Mesenchymal stem cell (in vitro differentiated cells and primary cell): ENCODE measurements at regions not wholly inside any gene's neighbourhood (a gene's known extent, or its start where the extent isn't known, plus 50 kb on each side); places are given as distances from the start of the nearest gene placed in this dataset.

Experiments
- DNase-seq: peaks from one replicate; pipeline ENCODE4 v3.0.0-alpha.2; 2013
- H2AFZ ChIP-seq: one replicate; pipeline ENCODE4 v1.6.1; 2013; ENCODE audit warnings: low read depth, mild to moderate bottlenecking, control low read depth, inconsistent platforms, low read length, moderate library complexity
- H2AK5ac ChIP-seq: 2 replicates; pipeline ENCODE4 v1.6.1; 2013; ENCODE audit warnings: low read length, moderate library complexity, mild to moderate bottlenecking, inconsistent platforms; ENCODE audit not compliant: severe bottlenecking
- H2BK120ac ChIP-seq: one replicate; pipeline ENCODE4 v1.6.1; 2013; ENCODE audit warnings: low read depth, mild to moderate bottlenecking, inconsistent platforms, low read length, moderate library complexity
- H2BK12ac ChIP-seq, 2 experiments: one replicate each; pipeline ENCODE4 v1.6.1; 2013; ENCODE audit warnings: inconsistent platforms in 2 of 2, low read length in 2 of 2, mild to moderate bottlenecking in 2 of 2, moderate library complexity in 2 of 2, control low read depth in 1 of 2
- H2BK15ac ChIP-seq: one replicate; pipeline ENCODE4 v1.6.1; 2013; ENCODE audit warnings: mild to moderate bottlenecking, low read depth, inconsistent platforms; ENCODE audit not compliant: poor library complexity, severe bottlenecking
- H2BK5ac ChIP-seq: 2 replicates; pipeline ENCODE4 v1.6.1; 2013; ENCODE audit warnings: low read depth, mild to moderate bottlenecking, low read length, control low read depth, inconsistent platforms; ENCODE audit not compliant: poor library complexity, severe bottlenecking
- H3K14ac ChIP-seq, 2 experiments: one replicate each; pipeline ENCODE4 v1.6.1; 2013; ENCODE audit warnings: inconsistent platforms in 2 of 2, low read length in 2 of 2, control low read depth in 1 of 2, mild to moderate bottlenecking in 1 of 2, moderate library complexity in 1 of 2
- H3K18ac ChIP-seq, 2 experiments: one replicate each; pipeline ENCODE4 v1.6.1; 2013; ENCODE audit warnings: inconsistent platforms in 2 of 2, low read length in 2 of 2, control low read depth in 1 of 2, low read depth in 1 of 2, mild to moderate bottlenecking in 1 of 2
- H3K23ac ChIP-seq, 2 experiments: one replicate each; pipeline ENCODE4 v1.6.1; 2013; ENCODE audit warnings: inconsistent platforms in 2 of 2, low read length in 2 of 2, mild to moderate bottlenecking in 2 of 2, moderate library complexity in 2 of 2, control low read depth in 1 of 2
- H3K27ac ChIP-seq: 2 replicates; pipeline ENCODE4 v1.5.1; 2013; ENCODE audit warnings: mild to moderate bottlenecking, moderate library complexity, low read length, control low read depth, inconsistent platforms; ENCODE audit not compliant: poor library complexity, severe bottlenecking
- H3K27me3 ChIP-seq, 2 experiments: 2 replicates each; pipeline versions ENCODE4 v1.6.1 to v1.7.0; 2013; ENCODE audit warnings: low read length in 2 of 2, mild to moderate bottlenecking in 2 of 2, moderate library complexity in 2 of 2, control low read depth in 1 of 2, inconsistent platforms in 1 of 2; ENCODE audit not compliant: control insufficient read depth in 1 of 2, insufficient read depth in 1 of 2
- H3K36me3 ChIP-seq, 2 experiments: 2 replicates each; pipeline versions ENCODE4 v1.6.1 to v1.7.0; 2013; ENCODE audit warnings: low read length in 2 of 2, control low read depth in 1 of 2, inconsistent platforms in 1 of 2, low read depth in 1 of 2, mild to moderate bottlenecking in 1 of 2; ENCODE audit not compliant: insufficient read depth in 2 of 2, control insufficient read depth in 1 of 2
- H3K4ac ChIP-seq, 2 experiments: one replicate each; pipeline ENCODE4 v1.6.1; 2013; ENCODE audit warnings: inconsistent platforms in 2 of 2, low read length in 2 of 2, mild to moderate bottlenecking in 2 of 2, moderate library complexity in 2 of 2, control low read depth in 1 of 2, low read depth in 1 of 2
- H3K4me1 ChIP-seq: 2 replicates; pipeline ENCODE4 v1.6.1; 2013; ENCODE audit warnings: low read depth, low read length, control low read depth; ENCODE audit not compliant: control insufficient read depth, insufficient read depth
- H3K4me2 ChIP-seq: 2 replicates; pipeline ENCODE4 v1.6.1; 2013; ENCODE audit warnings: low read length, mild to moderate bottlenecking, inconsistent platforms; ENCODE audit not compliant: poor library complexity, severe bottlenecking
- H3K4me3 ChIP-seq, 2 experiments: 2 replicates each; pipeline versions ENCODE4 v1.5.1 to v1.7.0; 2013; ENCODE audit warnings: low read length in 2 of 2, mild to moderate bottlenecking in 2 of 2, control low read depth in 1 of 2, low read depth in 1 of 2; ENCODE audit not compliant: insufficient read depth in 1 of 2
- H3K79me1 ChIP-seq: replicated peaks from 2 replicates; pipeline ENCODE4 v1.6.1; 2013; ENCODE audit warnings: mild to moderate bottlenecking, control low read depth, low read length, inconsistent platforms; ENCODE audit not compliant: poor library complexity, severe bottlenecking
- H3K9ac ChIP-seq: 2 replicates; pipeline ENCODE4 v1.7.0; 2013; ENCODE audit warnings: mild to moderate bottlenecking, low read length, moderate library complexity
- H3K9me3 ChIP-seq: 2 replicates; pipeline ENCODE4 v1.7.0; 2013; ENCODE audit warnings: mild to moderate bottlenecking, low read length; ENCODE audit not compliant: control insufficient read depth
- H4K8ac ChIP-seq: one replicate; pipeline ENCODE4 v1.6.1; 2013; ENCODE audit warnings: inconsistent platforms, mild to moderate bottlenecking, low read length, moderate library complexity
- H4K91ac ChIP-seq: one replicate; pipeline ENCODE4 v1.6.1; 2013; ENCODE audit warnings: mild to moderate bottlenecking, low read length, inconsistent platforms
- WGBS: methylation state at CpG from one replicate; pipeline ENCODE4 v1.1.7; 2013; ENCODE audit warnings: mixed read lengths; 5-methylcytosine and 5-hydroxymethylcytosine counted together

- no peaks in the 10 kb centered on the region for H3K27me3 ChIP-seq
- WGBS, result no CpG with 5 or more reads among the region's 1 CpG
- H4K91ac ChIP-seq, result no peak overlapping the region
- no peak overlapping the region for H4K8ac ChIP-seq
- no peak overlapping the region for H3K4me3 ChIP-seq
- no peak overlapping the region for H2AFZ ChIP-seq
- no peak overlapping the region for H3K9ac ChIP-seq
- H3K14ac ChIP-seq, result no peak overlapping the region
- H3K18ac ChIP-seq, result no peak overlapping the region
- peak overlapping the region; percentile 8 for H3K27ac ChIP-seq
- peaks cover 6% of the 10 kb centered on the region for H3K9me3 ChIP-seq
- no peak overlapping the region for H3K23ac ChIP-seq
- no peak overlapping the region for H2BK15ac ChIP-seq
- no peak overlapping the region for H2BK120ac ChIP-seq
- no peaks in the 10 kb centered on the region for H3K4me1 ChIP-seq
- H3K36me3 ChIP-seq, result no peaks in the 10 kb centered on the region
- H3K79me1 ChIP-seq, result no peaks in the 10 kb centered on the region
- no peak overlapping the region for H2BK5ac ChIP-seq
- H3K4me2 ChIP-seq, result no peak overlapping the region
- no peak for DNase-seq
- H2AK5ac ChIP-seq, result no peak overlapping the region
- H3K4ac ChIP-seq, result no peak overlapping the region
- no peak overlapping the region for H2BK12ac ChIP-seq
Measured at GRCh38 chr5:104904561-104904960, 1342.0 kb upstream of the NUDT12 start.

GRCh38 chr5:104903941-104904340 lies 1341.4 kb upstream of the NUDT12 start:
- no peak overlapping the region for H3K14ac ChIP-seq
- H2AFZ ChIP-seq, result no peak overlapping the region
- no peak overlapping the region for H3K27ac ChIP-seq
- H3K9ac ChIP-seq, result no peak overlapping the region
- no peak overlapping the region for H3K23ac ChIP-seq
- H3K4me3 ChIP-seq, result no peak overlapping the region
- H3K79me1 ChIP-seq, result no peaks in the 10 kb centered on the region
- H2AK5ac ChIP-seq, result no peak overlapping the region
- H3K4me2 ChIP-seq, result no peak overlapping the region
- no peak overlapping the region for H2BK120ac ChIP-seq
- no peaks in the 10 kb centered on the region for H3K4me1 ChIP-seq
- H4K8ac ChIP-seq, result no peak overlapping the region
- H3K9me3 ChIP-seq, result peaks cover 6% of the 10 kb centered on the region
- H4K91ac ChIP-seq, result no peak overlapping the region
- H3K4ac ChIP-seq, result no peak overlapping the region
- H2BK12ac ChIP-seq, result no peak overlapping the region
- no peak overlapping the region for H2BK5ac ChIP-seq
- no peak overlapping the region for H2BK15ac ChIP-seq
- DNase-seq, result no peak
- no peak overlapping the region for H3K18ac ChIP-seq
- WGBS, result 100% methylated on average over 1 of the region's 2 CpGs
- no peaks in the 10 kb centered on the region for H3K36me3 ChIP-seq
- no peaks in the 10 kb centered on the region for H3K27me3 ChIP-seq

- H2BK15ac ChIP-seq, result no peak overlapping the region
- no peak for DNase-seq
- WGBS, result 86% methylated on average over 3 of the region's 3 CpGs
Measured at GRCh38 chr5:104891596-104891995, 1329.0 kb upstream of the NUDT12 start.

GRCh38 chr5:104890767-104891166 lies 1328.2 kb upstream of the NUDT12 start:
- Histone ChIP-seq H3K4me1 (no peaks in the 10 kb centered on the region), H3K4me3 (no peak overlapping the region), H4K91ac (no peak overlapping the region), H3K4ac (no peak overlapping the region), H3K23ac (no peak overlapping the region), H3K9ac (no peak overlapping the region), H3K4me2 (no peak overlapping the region), H4K8ac (no peak overlapping the region), H2AK5ac (no peak overlapping the region), H3K27ac (no peak overlapping the region), H2AFZ (no peak overlapping the region), H2BK120ac (no peak overlapping the region), H2BK15ac (no peak overlapping the region), H3K9me3 (peaks cover 3% of the 10 kb centered on the region), H3K79me1 (no peaks in the 10 kb centered on the region), H3K36me3 (no peaks in the 10 kb centered on the region), H2BK12ac (no peak overlapping the region), H3K14ac (no peak overlapping the region), H3K27me3 (no peaks in the 10 kb centered on the region), H2BK5ac (no peak overlapping the region), H3K18ac (no peak overlapping the region)
- no CpG with 5 or more reads among the region's 1 CpG for WGBS
- DNase-seq, result no peak

More at GRCh38 chr5:104891596-104891995, 1329.0 kb upstream of the NUDT12 start:
- Histone ChIP-seq H3K36me3 (no peaks in the 10 kb centered on the region), H4K91ac (no peak overlapping the region), H3K27me3 (no peaks in the 10 kb centered on the region), H3K9me3 (peaks cover 3% of the 10 kb centered on the region), H2AFZ (no peak overlapping the region), H2BK12ac (no peak overlapping the region), H2AK5ac (no peak overlapping the region), H2BK120ac (no peak overlapping the region), H2BK5ac (no peak overlapping the region), H3K4me3 (no peak overlapping the region), H3K79me1 (no peaks in the 10 kb centered on the region), H3K27ac (no peak overlapping the region), H3K18ac (no peak overlapping the region), H3K4me1 (no peaks in the 10 kb centered on the region), H3K23ac (no peak overlapping the region), H3K14ac (no peak overlapping the region), H3K4me2 (no peak overlapping the region), H4K8ac (no peak overlapping the region), H3K9ac (no peak overlapping the region), H3K4ac (no peak overlapping the region)
